Mammary epithelial cell (primary cell): ENCODE measurements at regions not wholly inside any gene's neighbourhood (a gene's known extent, or its start where the extent isn't known, plus 50 kb on each side); places are given as distances from the start of the nearest gene placed in this dataset.

Experiments used
- CTCF ChIP-seq, 2 donors: IDR thresholded peaks in 1 of 2; conservative IDR thresholded peaks in 1 of 2; 2 replicates each; pipeline ENCODE4 v1.5.1; 2011 to 2012; ENCODE audit warnings: inconsistent platforms in 2 of 2, low read length in 2 of 2, mild to moderate bottlenecking in 2 of 2, control low read depth in 1 of 2, low read depth in 1 of 2; ENCODE audit not compliant: insufficient read depth in 1 of 2; ENCODE audit errors: extremely low read depth in 1 of 2
- EZH2 ChIP-seq: IDR thresholded peaks from 2 replicates; pipeline ENCODE4 v1.6.1; 2012; ENCODE audit warnings: low read length, inconsistent platforms, borderline replicate concordance

GRCh38 chr9:82109626-82110025, 121.1 kb downstream of the SPATA31D1 start:
- TF ChIP-seq EZH2 (no peak), CTCF (conservative IDR thresholded peaks at IDR 0.05 in 1 of 2, IDR thresholded peaks at IDR 0.05 in 1 of 2; ENCODE audit: extremely low read depth in 1 of 2, insufficient read depth in 1 of 2, low read depth in 1 of 2, low read length in 2 of 2) (no peak)
